CMK (cell line): ENCODE measurements at regions not wholly inside any gene's neighbourhood (a gene's known extent, or its start where the extent isn't known, plus 50 kb on each side); places are given as distances from the start of the nearest gene placed in this dataset.
"Not testable (repeated sequence)": the region's sequence is repeated elsewhere in the genome, so short reads cannot be mapped to it uniquely, and the experiment has no call there.

Source experiments
- DNase-seq: peaks from one replicate; pipeline ENCODE4 v3.0.0-alpha.2; 2010; ENCODE audit warnings: low read depth

DNA sequence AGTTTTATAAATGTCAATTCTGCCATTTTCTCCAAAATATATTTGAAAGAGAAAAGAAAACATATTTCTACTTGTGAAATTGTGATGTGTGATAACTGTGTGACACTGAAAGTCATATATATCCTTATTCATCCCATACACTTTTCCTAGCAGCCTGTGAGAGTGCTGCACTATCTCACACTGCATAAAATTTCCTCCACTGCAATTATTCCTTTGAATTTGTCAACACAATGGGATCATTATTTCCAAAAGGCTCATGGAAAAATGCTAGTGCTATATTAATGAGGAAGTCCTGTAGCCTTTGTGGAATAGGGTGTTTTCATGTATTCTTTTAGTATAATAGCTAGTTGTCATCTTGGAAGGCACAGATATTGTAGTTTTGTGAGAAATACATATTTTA is 504.1 kb downstream of the RPL10L start:
- DNase-seq = no peak

DNA sequence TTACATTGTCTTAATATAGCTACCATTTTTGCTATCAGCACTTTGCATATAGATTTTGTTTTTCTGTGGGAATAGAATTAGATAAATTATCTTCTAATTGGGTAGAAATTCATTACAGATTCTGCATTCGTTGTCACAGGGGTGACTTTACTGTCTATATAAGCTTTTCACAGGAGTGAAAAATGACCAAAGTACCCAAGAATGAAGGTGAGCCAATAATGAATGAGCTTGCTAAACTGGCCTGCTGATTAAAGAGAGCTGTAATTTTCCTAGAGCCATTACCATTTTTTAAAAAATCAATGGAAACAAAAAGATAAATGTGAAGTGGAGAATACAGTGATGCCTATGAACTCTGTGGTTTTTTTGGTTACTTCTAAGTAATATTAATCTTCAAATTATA is 504.6 kb downstream of the RPL10L start:
- no peak for DNase-seq

DNA sequence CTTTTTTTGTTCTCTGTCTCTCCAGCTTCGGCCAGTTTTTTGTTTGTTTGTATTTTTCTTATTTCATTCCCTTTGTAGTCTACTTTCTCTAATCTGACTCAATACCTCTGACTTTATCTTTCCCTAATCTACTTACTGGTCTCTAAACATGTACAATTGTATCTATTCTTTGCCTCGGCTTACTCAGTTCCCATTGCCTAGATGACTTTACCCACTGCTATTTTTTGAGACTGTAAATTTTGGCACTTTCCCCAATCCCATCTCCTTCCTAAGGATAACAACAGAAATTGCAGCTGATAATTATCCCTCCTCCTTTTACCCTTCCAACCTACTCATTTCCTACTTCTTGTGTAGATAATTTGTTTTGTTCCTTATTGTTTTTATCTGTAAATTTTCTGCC is 511.1 kb downstream of the RPL10L start:
- DNase-seq = no peak

DNA sequence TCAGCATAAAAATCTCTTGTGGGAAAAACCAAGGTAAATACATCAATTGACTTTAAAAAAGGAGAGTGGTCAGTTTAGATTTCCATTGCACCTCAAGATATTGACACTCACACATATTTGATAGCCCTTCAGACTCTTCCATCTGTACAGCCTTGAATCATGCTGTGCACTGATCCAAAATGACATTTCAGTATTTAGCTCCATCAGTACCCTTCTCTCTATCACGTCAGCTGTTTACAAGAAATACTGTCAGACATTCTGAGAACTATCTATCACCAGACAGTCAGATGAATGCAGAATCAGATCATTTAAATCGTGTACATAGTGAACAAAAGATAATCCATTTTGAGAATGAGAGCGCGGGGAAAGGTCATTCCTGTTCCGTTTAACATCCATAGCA is 511.9 kb downstream of the RPL10L start:
- no peak for DNase-seq

DNA sequence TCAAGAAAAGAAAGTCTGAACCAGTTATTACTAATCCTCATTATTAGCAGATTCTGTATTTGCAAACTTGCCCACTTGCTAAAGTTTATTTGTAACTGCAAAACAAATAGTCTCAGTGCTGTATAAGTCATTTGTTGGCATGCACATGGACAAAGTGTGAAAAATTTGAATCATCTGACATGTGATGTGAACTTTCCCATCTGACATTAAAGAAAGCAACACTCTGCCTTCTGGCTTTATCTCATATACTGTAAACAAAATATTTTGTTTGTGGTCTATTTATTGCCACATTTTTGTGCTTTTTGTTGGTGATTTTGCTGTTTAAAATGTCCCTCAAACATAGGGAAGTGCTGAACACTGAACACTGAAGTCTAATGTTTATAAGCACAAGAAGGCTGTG is 513.8 kb downstream of the RPL10L start:
- no peak for DNase-seq

DNA sequence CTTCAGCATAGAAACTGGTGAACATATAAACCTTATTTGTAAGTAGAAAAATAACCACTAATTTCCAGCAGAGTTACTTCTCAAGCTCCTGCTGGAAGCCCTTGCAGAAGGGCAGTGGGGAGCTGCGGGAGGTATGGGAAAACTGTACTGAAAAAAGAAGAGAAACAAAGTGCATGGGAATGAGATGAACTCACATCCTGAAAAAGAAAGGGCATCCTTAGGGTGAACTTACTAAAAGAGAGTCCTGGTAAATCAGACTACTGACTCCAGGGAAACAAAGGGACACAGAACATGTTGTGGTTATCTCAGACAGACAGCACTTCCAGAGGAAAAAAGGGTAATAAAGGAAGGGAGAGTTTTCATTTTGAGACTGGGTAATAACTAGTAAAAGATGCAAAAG is 515.1 kb downstream of the RPL10L start:
- no peak for DNase-seq

DNA sequence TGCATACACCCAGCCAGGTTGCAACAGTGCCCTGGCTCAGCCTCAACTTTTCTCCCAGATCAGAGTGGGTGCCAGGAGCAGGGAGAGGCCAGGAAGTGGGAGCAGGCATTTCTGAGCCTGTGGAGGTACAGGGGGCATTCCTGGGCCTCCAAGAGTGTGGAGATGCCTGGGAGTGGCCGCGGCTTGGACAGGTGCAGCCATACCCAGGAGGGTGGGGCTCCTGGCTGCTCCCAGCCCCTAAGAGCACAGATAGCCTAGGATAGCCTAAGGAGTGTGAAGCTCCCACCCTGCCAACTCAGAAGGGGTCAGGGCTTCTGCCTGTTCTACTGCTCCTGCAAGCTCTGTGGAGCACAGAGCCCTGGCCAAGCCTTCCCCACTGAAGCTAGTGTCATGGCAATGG is 543.4 kb downstream of the RPL10L start:
- DNase-seq = no peak

DNA sequence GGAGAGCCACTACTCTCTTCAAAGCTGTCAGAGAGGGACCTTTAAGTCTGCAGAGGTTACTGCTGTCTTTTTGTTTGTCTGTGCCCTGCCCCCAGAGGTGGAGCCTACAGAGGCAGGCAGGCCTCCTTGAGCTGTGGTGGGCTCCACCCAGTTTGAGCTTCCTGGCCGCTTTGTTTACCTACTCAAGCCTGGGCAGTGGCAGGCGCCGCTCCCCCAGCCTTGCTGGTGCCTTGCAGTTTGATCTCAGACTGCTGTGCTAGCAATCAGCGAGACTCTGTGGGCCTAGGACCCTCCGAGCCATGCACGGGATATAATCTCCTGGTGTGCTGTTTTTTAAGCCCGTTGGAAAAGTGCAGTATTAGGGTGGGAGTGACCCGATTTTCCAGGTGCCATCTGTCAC is 550.7 kb downstream of the RPL10L start:
- not testable (repeated sequence) for DNase-seq

DNA sequence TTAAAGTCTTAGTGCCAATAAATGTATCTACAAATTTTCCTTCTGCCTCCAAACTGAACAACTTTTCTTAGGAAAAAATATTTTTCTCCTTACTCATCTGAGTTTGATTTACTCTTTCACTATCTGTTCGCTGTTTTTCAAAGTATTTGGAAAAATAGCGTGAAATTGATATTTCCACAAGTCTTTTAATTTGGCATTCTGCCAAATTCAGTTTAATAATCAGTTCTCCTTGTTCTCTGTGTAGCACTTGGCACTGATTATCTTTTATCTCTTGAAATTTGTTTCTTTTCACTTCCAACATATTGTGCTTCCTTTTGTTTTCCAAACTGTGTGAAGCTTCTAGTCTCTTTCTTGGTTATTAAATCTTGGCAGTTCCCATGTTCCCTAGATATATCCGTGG is 559.8 kb downstream of the RPL10L start:
- no peak for DNase-seq

DNA sequence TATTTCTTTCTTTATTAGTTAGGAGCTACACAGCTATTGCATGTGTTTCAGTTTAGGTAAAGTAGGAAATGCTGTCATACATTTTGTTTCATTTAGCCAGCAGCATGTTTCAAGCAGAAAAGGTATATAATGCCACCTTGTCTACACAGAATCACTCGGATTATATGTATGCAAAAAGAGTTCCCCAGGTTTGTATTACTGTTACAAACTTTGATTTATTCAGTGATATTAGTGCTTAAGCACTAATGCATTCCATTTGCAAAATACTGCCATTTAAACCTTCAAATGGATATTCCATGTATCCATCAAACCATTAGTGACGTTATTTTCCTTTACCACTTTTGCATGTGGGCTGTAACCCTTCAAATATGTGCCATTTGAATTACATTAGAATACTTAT is 564.0 kb downstream of the RPL10L start:
- no peak for DNase-seq

DNA sequence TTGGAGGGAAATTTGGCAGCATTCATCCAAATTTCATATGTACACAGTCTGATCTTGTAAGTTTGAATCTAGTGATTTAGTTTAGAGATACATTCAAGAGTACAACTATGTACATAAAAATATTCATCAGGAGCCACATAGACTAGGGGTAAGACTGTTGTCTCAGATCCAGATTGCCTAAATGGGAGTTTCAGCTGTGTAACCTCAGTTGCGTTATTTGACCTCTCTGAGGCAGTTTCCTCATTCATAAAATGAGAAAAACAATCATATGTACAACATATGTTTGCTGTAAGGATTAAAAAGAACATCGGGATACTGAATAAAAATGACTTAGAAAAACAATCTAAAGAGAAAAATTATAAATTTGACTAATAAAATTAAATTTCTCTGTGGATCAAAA is 577.5 kb downstream of the RPL10L start:
- DNase-seq = no peak

DNA sequence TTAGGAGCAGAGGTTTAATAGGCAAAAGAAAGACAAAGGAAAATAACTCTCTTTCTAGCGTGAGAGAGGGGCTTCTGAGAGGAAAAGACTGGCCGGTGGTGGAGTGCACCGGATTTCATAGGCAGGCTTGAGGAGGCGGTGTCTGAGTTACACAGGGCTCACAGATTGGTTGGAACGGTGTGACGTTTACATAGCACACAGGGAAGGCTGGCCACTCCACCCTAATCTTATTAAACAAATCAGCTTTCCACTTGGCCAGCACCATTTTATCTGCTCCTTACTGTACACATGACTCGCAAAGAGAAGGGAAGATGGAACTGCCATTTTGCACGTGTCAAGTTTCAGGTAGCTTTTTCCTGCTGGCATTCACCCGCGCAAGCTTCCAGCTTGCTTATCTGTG is 587.7 kb downstream of the RPL10L start:
- DNase-seq = no peak

DNA sequence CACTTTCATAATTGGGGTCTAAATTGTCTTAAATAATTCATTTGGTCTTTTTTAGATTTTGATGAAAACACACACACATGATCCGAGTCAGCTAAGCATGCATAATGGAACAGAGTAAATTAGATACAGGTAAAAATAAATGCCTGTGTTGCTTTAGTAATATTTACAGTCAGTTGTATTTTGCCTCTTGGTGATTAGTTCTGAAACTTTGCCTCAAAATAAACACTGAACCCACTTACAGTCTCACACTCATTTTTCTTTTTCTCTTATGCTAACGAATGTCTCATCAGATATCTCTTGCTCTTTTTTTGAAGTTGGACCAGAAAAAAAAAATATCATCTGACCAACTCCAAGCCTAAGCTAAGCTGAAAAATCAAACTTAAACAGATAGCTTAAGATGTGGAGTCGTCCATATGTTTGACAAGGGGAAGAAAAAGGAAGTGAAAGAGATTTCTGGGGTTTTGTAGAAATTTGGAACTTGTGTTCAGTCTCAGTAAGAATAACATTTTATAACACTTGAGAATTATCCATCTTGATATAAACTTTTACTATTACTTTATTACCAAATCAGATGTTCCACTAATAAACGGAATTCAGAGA is 592.5 kb downstream of the RPL10L start:
- no peak for DNase-seq

DNA sequence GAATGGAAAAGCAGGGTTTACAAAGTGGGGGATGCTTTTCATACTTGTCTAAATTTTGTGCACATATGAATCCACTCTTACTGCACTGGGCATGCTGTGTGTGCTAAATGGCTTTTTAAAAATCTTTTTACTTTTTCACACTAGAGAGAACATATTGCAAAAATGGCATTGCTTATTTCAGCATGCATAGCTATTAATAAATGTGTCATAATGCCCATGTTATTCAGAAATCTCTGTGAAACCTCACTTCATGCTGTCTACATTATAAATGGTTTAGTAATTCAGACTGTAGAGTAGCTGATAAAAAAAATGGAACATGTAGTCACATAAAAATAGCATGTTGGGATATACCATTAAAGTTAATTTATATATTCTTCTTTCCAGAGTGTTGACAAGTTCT is 593.8 kb downstream of the RPL10L start:
- DNase-seq = no peak

DNA sequence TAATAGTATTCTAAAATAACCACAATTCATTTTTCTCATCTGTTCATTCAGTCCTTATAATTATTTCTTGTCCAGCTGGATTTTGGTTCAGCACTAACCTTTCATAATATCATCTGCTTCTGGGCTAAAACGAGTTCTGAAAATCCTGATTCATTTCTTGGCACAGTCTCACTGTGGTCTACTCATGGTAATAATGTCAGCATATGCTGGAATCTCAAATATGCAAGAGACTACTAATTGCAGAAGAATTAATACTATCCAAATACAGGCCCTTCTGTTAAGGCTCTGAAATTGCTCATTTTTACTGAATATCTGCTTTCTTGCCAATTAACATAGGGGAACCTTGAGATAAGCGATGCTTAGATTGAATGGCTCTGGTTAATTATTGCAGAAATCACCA is 597.1 kb downstream of the RPL10L start:
- DNase-seq = no peak

DNA sequence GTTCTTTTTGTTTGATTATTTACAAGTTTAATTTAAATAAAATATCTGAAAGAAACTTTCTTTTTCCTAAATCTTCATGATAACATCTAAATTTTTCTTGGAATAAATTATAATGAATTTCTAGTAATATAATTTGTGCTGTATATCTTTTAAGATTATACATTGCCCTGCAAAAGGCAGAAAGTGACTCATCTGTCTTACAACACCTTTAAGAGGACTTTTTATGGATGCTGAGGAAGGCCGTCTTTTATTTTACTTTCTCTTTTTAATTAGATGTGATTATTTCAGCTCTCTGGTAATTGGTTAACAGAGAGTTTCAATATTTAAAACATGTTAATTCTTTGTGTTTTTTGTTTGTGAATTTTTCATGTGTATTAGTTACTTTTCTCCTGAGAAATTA is 598.4 kb downstream of the RPL10L start:
- no peak for DNase-seq

DNA sequence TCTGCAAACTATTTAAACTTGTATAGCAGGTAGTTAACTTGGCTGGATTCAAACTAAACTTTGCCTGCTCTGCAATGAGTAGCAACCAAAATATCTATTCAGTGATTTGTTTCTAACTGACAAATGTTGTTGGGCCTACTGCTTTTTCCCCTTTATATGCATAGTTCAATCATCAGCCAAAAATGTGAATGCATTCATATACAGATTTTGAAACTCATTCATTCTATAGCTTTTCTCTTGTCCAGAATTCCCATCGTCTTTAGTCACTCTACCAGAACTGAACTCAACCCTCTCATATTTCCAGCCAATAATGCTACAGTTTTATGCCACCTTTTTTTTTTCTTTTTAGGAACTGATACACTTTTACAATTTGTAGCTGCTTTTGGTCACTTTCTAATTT is 599.8 kb downstream of the RPL10L start:
- no peak for DNase-seq

DNA sequence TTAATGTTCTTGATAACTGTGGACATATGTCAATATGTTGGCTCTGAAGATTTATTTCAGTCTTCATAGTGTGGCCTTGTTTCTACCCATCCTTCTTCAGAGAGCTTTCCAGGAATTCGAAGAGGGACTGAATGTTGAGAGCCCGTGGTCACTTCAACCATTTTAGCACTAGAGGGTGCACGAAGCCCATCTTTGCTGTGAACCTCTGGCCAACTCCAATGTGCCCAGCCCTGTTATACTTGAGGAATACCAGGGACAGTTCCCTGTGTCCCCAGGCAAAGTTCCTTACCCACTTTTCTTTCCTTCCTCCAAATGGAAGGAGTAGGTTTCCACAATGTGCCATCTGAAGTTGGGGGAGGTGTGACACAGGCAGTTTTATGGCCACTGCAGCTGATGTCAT is 603.5 kb downstream of the RPL10L start:
- DNase-seq = no peak

DNA sequence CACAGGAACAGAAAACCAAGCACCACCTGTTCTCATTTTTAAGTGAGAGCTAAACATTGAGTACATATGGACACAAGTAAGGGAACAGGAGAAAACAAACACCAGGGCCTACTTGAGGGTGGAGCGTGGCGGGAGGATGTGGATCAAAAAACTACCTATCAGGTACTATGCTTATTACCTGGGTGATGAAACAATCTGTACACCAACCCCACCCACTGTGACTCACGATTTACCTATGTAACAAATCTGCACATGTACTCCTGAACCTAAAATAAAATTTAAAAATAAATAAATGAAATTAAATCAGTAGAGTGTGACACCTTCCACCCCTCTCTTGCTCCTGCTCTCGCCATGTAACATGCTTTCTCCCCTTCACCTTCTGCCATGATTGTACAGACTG is 615.5 kb downstream of the RPL10L start:
- no peak for DNase-seq

DNA sequence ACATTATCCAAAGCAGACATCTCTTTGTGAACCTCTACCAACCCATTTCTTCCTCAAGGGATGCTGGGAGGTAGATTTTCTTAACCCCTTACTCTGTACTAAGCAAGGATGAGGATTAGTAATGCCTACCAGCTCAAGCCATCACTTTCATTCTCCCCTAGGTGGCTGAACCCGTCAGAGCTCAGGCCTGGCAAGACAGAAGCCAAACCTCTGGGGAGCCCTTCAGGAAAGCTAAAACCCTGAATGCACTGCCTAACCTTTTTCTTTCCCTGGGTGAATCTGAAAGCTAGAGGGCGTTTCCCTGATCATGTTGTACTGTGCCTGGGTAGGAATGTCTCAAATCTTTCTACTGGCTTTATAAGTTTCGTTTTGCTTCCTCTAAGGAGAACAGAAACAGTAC is 617.3 kb downstream of the RPL10L start:
- DNase-seq = no peak

DNA sequence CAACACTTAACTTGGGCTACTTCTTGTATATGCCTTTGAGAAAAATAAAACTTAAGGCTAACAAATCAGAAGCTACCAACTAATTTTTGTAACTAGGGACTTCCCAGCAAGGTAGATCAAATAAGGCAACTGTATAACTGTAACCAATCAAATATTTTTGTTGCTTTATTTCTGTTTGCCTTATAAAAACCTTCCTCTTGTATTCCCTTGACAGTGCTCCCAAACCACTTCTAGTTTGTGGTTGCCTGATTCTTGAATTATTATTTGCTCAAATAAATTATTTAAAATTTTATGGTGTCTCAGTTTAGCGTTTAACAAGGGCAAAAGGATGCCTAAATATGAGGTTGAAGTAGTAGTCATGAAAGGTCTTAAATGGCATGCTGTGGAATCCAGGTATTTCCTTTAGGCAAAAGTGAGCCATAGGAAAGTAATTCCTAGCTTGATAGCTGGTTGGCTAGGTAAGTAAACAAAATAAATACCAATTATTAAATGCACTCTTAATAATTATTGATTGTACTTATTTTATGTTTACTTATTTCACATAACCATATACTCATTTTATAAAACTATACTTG is 632.6 kb downstream of the RPL10L start:
- DNase-seq = no peak

DNA sequence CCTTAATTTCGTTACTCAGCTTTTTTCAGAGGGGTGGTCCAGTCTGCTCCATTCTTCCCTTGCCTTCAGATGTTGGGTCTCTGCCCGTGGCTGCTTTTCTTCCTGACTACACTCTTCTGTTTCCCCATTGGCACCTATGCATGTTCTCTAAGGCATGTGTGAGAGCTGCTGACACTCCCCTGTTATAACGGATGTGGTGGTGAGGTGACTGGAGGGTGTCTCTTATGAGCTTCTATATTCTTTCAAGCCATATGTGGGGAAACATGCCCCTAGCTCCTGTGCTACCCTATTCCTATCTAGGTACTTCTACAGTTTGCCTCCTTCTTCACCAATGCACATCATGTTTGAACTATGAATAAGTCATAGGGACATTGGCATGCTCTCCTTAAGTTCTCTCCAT is 643.2 kb downstream of the RPL10L start:
- no peak for DNase-seq

DNA sequence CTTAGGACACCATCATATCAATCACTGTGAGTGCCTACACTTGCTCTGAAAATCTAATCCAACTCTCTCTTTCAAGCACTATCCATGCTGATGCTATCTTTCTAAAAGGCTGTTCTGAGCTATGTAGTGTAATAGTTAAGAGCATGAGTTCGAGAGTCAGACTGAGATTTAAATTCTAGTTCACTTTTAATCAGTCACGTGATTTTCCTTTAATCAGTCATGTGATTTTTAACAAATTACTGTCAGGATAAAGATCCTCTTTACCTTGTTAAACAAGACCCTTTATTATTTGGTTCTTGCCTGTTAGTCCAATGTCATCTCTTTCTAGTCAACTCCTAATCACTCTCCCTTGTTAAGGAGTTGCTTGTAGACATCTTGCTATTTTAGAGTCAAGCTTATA is 653.0 kb downstream of the RPL10L start:
- DNase-seq = no peak

DNA sequence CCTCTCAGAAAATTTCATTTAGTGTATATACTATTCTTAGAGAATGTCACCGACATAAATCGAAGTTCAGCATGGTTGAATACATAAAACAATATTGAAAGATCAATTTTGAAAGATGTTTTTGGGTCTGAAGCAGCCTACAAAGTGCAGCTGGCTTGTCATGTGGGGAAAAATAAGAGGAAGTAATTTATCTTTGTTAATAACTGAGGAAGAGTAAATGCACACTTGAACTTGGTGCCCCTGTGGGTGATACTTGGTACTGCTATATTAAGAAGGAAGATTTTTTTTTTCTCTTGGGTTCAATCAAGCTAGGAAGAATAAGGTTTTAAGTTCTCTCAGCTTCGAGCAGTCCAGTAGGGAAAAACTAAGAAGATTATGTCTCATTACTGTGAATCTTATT is 661.3 kb downstream of the RPL10L start:
- no peak for DNase-seq

DNA sequence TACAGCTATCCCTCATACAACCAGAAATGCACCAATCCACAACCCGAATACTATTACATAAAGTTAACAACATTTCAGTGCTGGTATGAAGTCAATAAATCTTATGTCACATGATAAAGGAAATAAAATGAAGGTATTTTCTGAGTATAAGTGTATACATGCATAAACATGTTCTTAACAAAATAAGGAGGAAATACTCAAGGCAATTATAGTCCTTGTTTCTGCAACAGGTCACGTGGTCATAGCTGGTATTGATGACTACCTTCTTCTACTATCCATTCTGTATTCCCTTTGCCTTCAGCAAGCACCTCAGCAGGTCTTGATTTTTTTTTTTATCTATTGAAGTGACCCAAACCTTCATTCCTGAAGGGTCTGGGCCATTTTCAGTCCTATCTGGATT is 675.6 kb downstream of the RPL10L start:
- DNase-seq = no peak
